ENCODE measurements at regions not wholly inside any gene's neighbourhood (a gene's known extent, or its start where the extent isn't known, plus 50 kb on each side); places are given as distances from the start of the nearest gene placed in this dataset.

GRCh38 chr12:97276661-97277429 lies 185.8 kb upstream of the RMST start:
- Histone ChIP-seq H3K4me2 (replicated peaks; ENCODE audit: extremely low read depth, low read length, poor library complexity, severe bottlenecking) (no peak overlapping the region), H3K79me2 (ENCODE audit: insufficient read depth, low read length) (no peaks in the 10 kb centered on the region), H3K27ac (ENCODE audit: low read depth in 1 of 2, low read length in 2 of 2) (no peak overlapping the region), H3K27me3 (ENCODE audit: control insufficient read depth in 2 of 2, insufficient read depth in 2 of 2, low read length in 2 of 2) (no peaks in the 10 kb centered on the region), H3K9me3 (replicated peaks in 1 of 2; ENCODE audit: control insufficient read depth in 1 of 2, insufficient read depth in 1 of 2, low read length in 2 of 2) (no peaks in the 10 kb centered on the region), H3K36me3 (replicated peaks in 1 of 2; ENCODE audit: control insufficient read depth in 1 of 2, insufficient read depth in 2 of 2, low read length in 2 of 2) (no peaks in the 10 kb centered on the region), H3K9ac (ENCODE audit: insufficient read depth, low read length, poor library complexity, severe bottlenecking) (no peak overlapping the region), H2AFZ (ENCODE audit: insufficient read depth, low read depth, low read length, poor library complexity, severe bottlenecking) (no peak overlapping the region), H4K20me1 (ENCODE audit: insufficient read depth, low read length) (no peaks in the 10 kb centered on the region), H3K4me3 (replicated peaks in 1 of 3; ENCODE audit: low read depth in 2 of 3, low read length in 3 of 3) (no peak overlapping the region), H3K4me1 (ENCODE audit: control insufficient read depth in 1 of 2, insufficient read depth in 2 of 2, low read length in 2 of 2) (no peaks in the 10 kb centered on the region)
- Mint-ChIP-seq H3K27ac (peak overlapping the region in 1 of 7 donors; percentile 45), H3K4me3 (no peak overlapping the region), H3K27me3 (ENCODE audit: low read depth in 3 of 3) (peaks cover 2 to 9% (median 6%) of the 10 kb centered on the region in 3 donors), H3K4me1 (no peaks in the 10 kb centered on the region), H3K36me3 (no peaks in the 10 kb centered on the region), H3K9me3 (no peaks in the 10 kb centered on the region)
- intact Hi-C loops (cut with micrococcal nuclease), result no loop called here
- TF ChIP-seq CTCF (IDR thresholded peaks at IDR 0.05), result no peak
- no CpG with 5 or more reads among the region's 1 CpG for WGBS (ENCODE audit: insufficient coverage)
- DNase-seq, result no peak

GRCh38 chr12:97283297-97283696 lies 179.3 kb upstream of the RMST start:
- no peaks in the 10 kb centered on the region for H3K27me3 ChIP-seq (ENCODE audit: control insufficient read depth in 2 of 2, insufficient read depth in 2 of 2, low read length in 2 of 2)
- no peaks in the 10 kb centered on the region for H4K20me1 ChIP-seq (ENCODE audit: insufficient read depth, low read length)
- no peaks in the 10 kb centered on the region for H3K36me3 ChIP-seq (replicated peaks in 1 of 2; ENCODE audit: control insufficient read depth in 1 of 2, insufficient read depth in 2 of 2, low read length in 2 of 2)
- intact Hi-C loops (cut with micrococcal nuclease), result no loop called here
- H3K4me1 ChIP-seq (ENCODE audit: control insufficient read depth in 1 of 2, insufficient read depth in 2 of 2, low read length in 2 of 2), result no peaks in the 10 kb centered on the region
- H3K79me2 ChIP-seq (ENCODE audit: insufficient read depth, low read length), result no peaks in the 10 kb centered on the region
- H3K9me3 ChIP-seq (replicated peaks in 1 of 2; ENCODE audit: control insufficient read depth in 1 of 2, insufficient read depth in 1 of 2, low read length in 2 of 2), result no peaks in the 10 kb centered on the region
- Mint-ChIP-seq H3K36me3 (no peaks in the 10 kb centered on the region), H3K4me3 (no peak overlapping the region), H3K27me3 (ENCODE audit: low read depth in 3 of 3) (peaks cover 0 to 3% (median 1%) of the 10 kb centered on the region in 3 donors), H3K27ac (no peak overlapping the region), H3K4me1 (no peaks in the 10 kb centered on the region), H3K9me3 (peaks cover 0 to 2% (median 0%) of the 10 kb centered on the region in 7 donors)
- 82% methylated on average over 2 of the region's 8 CpGs for WGBS (ENCODE audit: insufficient coverage)
- H3K4me2 ChIP-seq (replicated peaks; ENCODE audit: extremely low read depth, low read length, poor library complexity, severe bottlenecking), result no peak overlapping the region
- H3K27ac ChIP-seq (ENCODE audit: low read depth in 1 of 2, low read length in 2 of 2), result no peak overlapping the region
- TF ChIP-seq CTCF (IDR thresholded peaks at IDR 0.05), result peak; percentile 22
- H3K4me3 ChIP-seq (replicated peaks in 1 of 3; ENCODE audit: low read depth in 2 of 3, low read length in 3 of 3), result no peak overlapping the region
- no peak overlapping the region for H2AFZ ChIP-seq (ENCODE audit: insufficient read depth, low read depth, low read length, poor library complexity, severe bottlenecking)
- DNase-seq, result no peak
- no peak overlapping the region for H3K9ac ChIP-seq (ENCODE audit: insufficient read depth, low read length, poor library complexity, severe bottlenecking)
